GM12878 (cell line): ENCODE measurements at regions not wholly inside any gene's neighbourhood (a gene's known extent, or its start where the extent isn't known, plus 50 kb on each side); places are given as distances from the start of the nearest gene placed in this dataset.

Experiments
- ATAC-seq: fragments of 200-7000 bp; cut with Tn5 transposase; 3 replicates; pipeline ENCODE4 v1.9.1; 2020; ENCODE audit warnings: mild to moderate bottlenecking, moderate library complexity
- BruUV-seq: library from RNA; stranded (reverse); fragments of 400-500 nt; replicated peaks from 2 replicates; lab custom pipeline; 2021; lab: Mats Ljungman, UMichigan
- CTCF ChIA-PET: fragments of 300-600 bp; sonication (Branson Sonifier 250); formaldehyde crosslinking; extraction: SDS; loops from one replicate; lab custom pipeline; 2021; ENCODE audit warnings: inconsistent platforms; lab: Yijun Ruan, JAX
- POLR2A ChIA-PET: fragments of 350-600 bp; formaldehyde crosslinking; extraction: SDS; loops from one replicate; lab custom pipeline; 2021; ENCODE audit warnings: inconsistent platforms; lab: Charles Lee
- RAD21 ChIA-PET: fragments of 300-600 bp; sonication (Branson Sonifier 250); formaldehyde crosslinking; loops from one replicate; lab custom pipeline; 2023; ENCODE audit warnings: antibody characterized with exemption; ENCODE audit not compliant: unreplicated experiment; lab: Charles Lee
- SMC1A ChIA-PET: fragments of 300-600 bp; sonication (Branson Sonifier 250); formaldehyde crosslinking; loops from one replicate; lab custom pipeline; 2023; ENCODE audit not compliant: unreplicated experiment, uncharacterized antibody; lab: Charles Lee
- DNase-seq: peaks from one replicate; pipeline ENCODE4 v3.0.0-alpha.2; 2011; ENCODE audit warnings: low read depth, low spot score
- FAIRE-seq: peaks from 3 replicates; lab custom pipeline; 2011; peaks lifted over from hg19 to GRCh38; lab: Jason Lieb, UNC
- H2AFZ ChIP-seq: 2 replicates; pipeline ENCODE4 v1.6.0; 2011; ENCODE audit warnings: low read depth, low read length, control low read depth; ENCODE audit not compliant: control insufficient read depth
- H3K27ac ChIP-seq: 2 replicates; pipeline ENCODE4 v1.5.1; 2011; ENCODE audit warnings: control low read depth; ENCODE audit not compliant: control insufficient read depth, insufficient read depth
- H3K27me3 ChIP-seq, 2 experiments: replicated peaks in 1 of 2; 2 replicates each; pipeline versions ENCODE4 v1.6.0 to v1.6.1; 2011; ENCODE audit warnings: low read length in 1 of 2; ENCODE audit not compliant: control insufficient read depth in 2 of 2, insufficient read depth in 2 of 2
- H3K36me3 ChIP-seq, 2 experiments: 2 replicates each; pipeline ENCODE4 v1.5.1; 2011; ENCODE audit warnings: low read length in 1 of 2; ENCODE audit not compliant: control insufficient read depth in 2 of 2, insufficient read depth in 2 of 2
- H3K4me1 ChIP-seq: 2 replicates; pipeline ENCODE4 v1.6.1; 2011; ENCODE audit warnings: mild to moderate bottlenecking, low read length, moderate library complexity, mixed read lengths; ENCODE audit not compliant: control insufficient read depth, insufficient read depth
- H3K4me2 ChIP-seq: 2 replicates; pipeline ENCODE4 v1.6.0; 2011; ENCODE audit warnings: control low read depth; ENCODE audit not compliant: control insufficient read depth, insufficient read depth
- H3K4me3 ChIP-seq: fragments of 200-600 bp; sonication (generic); 2 replicates; pipeline ENCODE4 v1.5.1; 2016
- H3K79me2 ChIP-seq: 2 replicates; pipeline ENCODE4 v1.6.0; 2011; ENCODE audit warnings: low read length; ENCODE audit not compliant: control insufficient read depth, insufficient read depth
- H3K9ac ChIP-seq: 2 replicates; pipeline ENCODE4 v1.8.0; 2011; ENCODE audit warnings: low read length, control low read depth, mixed read lengths; ENCODE audit not compliant: control insufficient read depth, insufficient read depth
- H3K9me3 ChIP-seq: replicated peaks from 3 replicates; pipeline ENCODE4 v1.5.1; 2011; ENCODE audit warnings: mild to moderate bottlenecking, low read length; ENCODE audit not compliant: control insufficient read depth, insufficient read depth
- H4K20me1 ChIP-seq: 2 replicates; pipeline ENCODE4 v1.6.0; 2011; ENCODE audit not compliant: control insufficient read depth, insufficient read depth
- CBX3 ChIP-seq: fragments of 200-600 bp; sonication (generic); IDR thresholded peaks from 2 replicates; pipeline ENCODE4 v1.6.1; 2016; ENCODE audit warnings: low read depth, borderline replicate concordance
- CBX5 ChIP-seq: sonication (generic); IDR thresholded peaks from 2 replicates; pipeline ENCODE4 v1.6.1; 2016; ENCODE audit warnings: low read depth, moderate library complexity, mild to moderate bottlenecking, inconsistent platforms
- CHD1 ChIP-seq: IDR thresholded peaks from 2 replicates; pipeline ENCODE4 v1.6.1; 2012; ENCODE audit warnings: low read depth, low read length, improper control_type of control experiment
- CREM ChIP-seq: IDR thresholded peaks from 2 replicates; pipeline ENCODE4 v1.6.1; 2014; ENCODE audit warnings: antibody characterized with exemption, low read depth
- EED ChIP-seq: sonication (generic); IDR thresholded peaks from 2 replicates; pipeline ENCODE4 v1.6.1; 2016; ENCODE audit warnings: antibody characterized with exemption, low read depth
- IKZF2 ChIP-seq, 2 experiments: fragments of 450-650 bp; IDR thresholded peaks; 2 replicates each; pipeline ENCODE4 v1.6.1; 2017; ENCODE audit warnings: mild to moderate bottlenecking in 2 of 2, moderate library complexity in 2 of 2
- JUND ChIP-seq: IDR thresholded peaks from 2 replicates; pipeline ENCODE4 v1.6.1; 2012; ENCODE audit warnings: low read depth, mild to moderate bottlenecking, low read length, improper control_type of control experiment, moderate library complexity
- LARP7 ChIP-seq: fragments of 450-650 bp; IDR thresholded peaks from 2 replicates; pipeline ENCODE4 v1.6.1; 2017; ENCODE audit warnings: mild to moderate bottlenecking
- PAX5 ChIP-seq: IDR thresholded peaks from 2 replicates; pipeline ENCODE4 v1.6.1; 2011; ENCODE audit warnings: low read depth, low read length, borderline replicate concordance
- RBBP5 ChIP-seq: fragments of 200-600 bp; sonication (generic); conservative IDR thresholded peaks from 2 replicates; pipeline ENCODE4 v1.6.1; 2016
- SREBF1 ChIP-seq: IDR thresholded peaks from 2 replicates; pipeline ENCODE4 v1.6.1; 2012; ENCODE audit warnings: mild to moderate bottlenecking, low read length
- SREBF2 ChIP-seq: IDR thresholded peaks from 2 replicates; pipeline ENCODE4 v1.6.1; 2012; ENCODE audit warnings: mild to moderate bottlenecking, low read length
- STAT1 ChIP-seq: fragments of 450-650 bp; conservative IDR thresholded peaks from 2 replicates; pipeline ENCODE4 v1.6.1; 2014; ENCODE audit warnings: antibody characterized with exemption, mild to moderate bottlenecking
- YBX1 ChIP-seq: fragments of 450-650 bp; IDR thresholded peaks from 2 replicates; pipeline ENCODE4 v1.6.1; 2016; ENCODE audit warnings: antibody characterized with exemption
- ZNF207 ChIP-seq: fragments of 450-650 bp; IDR thresholded peaks from 2 replicates; pipeline ENCODE4 v1.6.1; 2014; ENCODE audit warnings: antibody characterized with exemption, mild to moderate bottlenecking, borderline replicate concordance
- WGBS: methylation state at CpG from one replicate; pipeline ENCODE4 v1.1.6; 2016; ENCODE audit warnings: low lambda C conversion rate; ENCODE audit not compliant: insufficient replicate concordance, insufficient coverage; ENCODE audit errors: missing lambda C conversion rate; 5-methylcytosine and 5-hydroxymethylcytosine counted together
- in situ Hi-C: fragments of 300-500 bp; cut with MboI; formaldehyde crosslinking; loops from 9 replicates; pipeline ENCODE4 v1.14.3; 2018; ENCODE audit warnings: mixed read lengths
- intact Hi-C: fragments of 100-400 bp; cut with micrococcal nuclease; formaldehyde crosslinking; loops from one replicate; pipeline ENCODE4 v1.14.2; 2022; ENCODE audit not compliant: unreplicated experiment
- TF ChIP-seq, protein P1 (sequence below): IDR thresholded peaks from 2 replicates; pipeline ENCODE4 v1.6.1; 2011; ENCODE audit warnings: low read depth, low read length, improper control_type of control experiment, borderline replicate concordance
- TF ChIP-seq, protein P2 (sequence below): fragments of 450-650 bp; IDR thresholded peaks from 2 replicates; pipeline ENCODE4 v1.6.1; 2017; ENCODE audit warnings: mild to moderate bottlenecking, moderate library complexity
- TF ChIP-seq, protein P3 (sequence below): fragments of 450-650 bp; IDR thresholded peaks from 2 replicates; pipeline ENCODE4 v1.6.1; 2017; ENCODE audit warnings: borderline replicate concordance

DNA sequence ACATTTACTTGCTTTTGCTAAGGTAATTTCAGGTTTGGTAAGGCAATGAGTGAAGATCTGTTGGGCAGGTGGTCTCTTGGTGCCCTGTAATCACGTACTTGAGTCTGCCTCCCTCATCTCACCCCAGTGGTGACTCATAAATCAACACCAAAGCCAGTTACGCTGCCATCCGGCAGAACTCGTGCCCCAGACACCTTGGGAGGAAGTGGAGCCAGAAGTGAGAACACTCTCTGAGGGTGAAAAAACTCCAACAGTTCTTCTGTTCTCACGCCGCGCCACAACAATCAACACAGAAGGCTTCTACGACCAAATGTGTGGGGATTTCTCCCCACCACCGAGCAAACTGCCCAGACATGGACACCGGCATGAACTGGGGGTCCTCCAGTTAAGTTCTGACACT, 206.2 kb downstream of the ARL4C start:
- peaks cover 39% of the 10 kb centered on the region for H3K4me1 ChIP-seq
- no peaks in the 10 kb centered on the region for H3K79me2 ChIP-seq
- H2AFZ ChIP-seq: no peak overlapping the region; the same call in 1 of the 2 replicates
- H4K20me1 ChIP-seq: no peaks in the 10 kb centered on the region
- no TSS peak for BruUV-seq
- ChIA-PET CTCF (interaction anchor here (0.7 to 5.3 kb wide), 4 partner anchors 205 to 255 kb away, joined by 3 to 22 read pairs (median 6); no protein-coding TSS in a partner anchor), SMC1A (interaction anchor here (1.0 to 2.3 kb wide), 3 partner anchors 13 to 193 kb away, joined by 3 to 9 read pairs (median 5); no protein-coding TSS in a partner anchor), POLR2A (no interaction called here), RAD21 (interaction anchor here (1.0 kb wide), 1 partner anchor 18 kb away, joined by 3 read pairs; no protein-coding TSS in a partner anchor)
- H3K27ac ChIP-seq: peak overlapping the region; percentile 77
- FAIRE-seq (peak; percentile 59), ATAC-seq (peak; percentile 75), DNase-seq (peak; percentile 76)
- H3K9ac ChIP-seq: 0 out of 2 replicates have a peak overlapping the region, but pooled peaks have one; percentile 8
- no peaks in the 10 kb centered on the region; the same call in 2 of the 3 replicates for H3K9me3 ChIP-seq
- H3K4me3 ChIP-seq: no peak overlapping the region
- H3K27me3 ChIP-seq: no peaks in the 10 kb centered on the region
- no peaks in the 10 kb centered on the region for H3K36me3 ChIP-seq
- intact Hi-C loops: loop anchor here (5.0 kb wide), 2 partner anchors 102 to 157 kb away; no protein-coding TSS in a partner anchor
- H3K4me2 ChIP-seq: peak overlapping the region; percentile 41
- in situ Hi-C loops: no loop called here
- WGBS: under 1% methylated on average over 10 of the region's 10 CpGs
- TF ChIP-seq SREBF1 (no peak), CREM (no peak), EED (no peak), YBX1 (no peak), LARP7 (no peak), CHD1 (no peak), SREBF2 (no peak), STAT1 (no peak), RBBP5 (no peak), ZNF207 (no peak), JUND (no peak; the same call in 1 of the 2 replicates), CBX5 (no peak), IKZF2 (IDR thresholded peaks at IDR 0.05) (peak; percentile 72 to 75), PAX5 (peak; percentile 72; the same call in 1 of the 2 replicates), CBX3 (no peak)
- TF ChIP-seq, protein P1, sequence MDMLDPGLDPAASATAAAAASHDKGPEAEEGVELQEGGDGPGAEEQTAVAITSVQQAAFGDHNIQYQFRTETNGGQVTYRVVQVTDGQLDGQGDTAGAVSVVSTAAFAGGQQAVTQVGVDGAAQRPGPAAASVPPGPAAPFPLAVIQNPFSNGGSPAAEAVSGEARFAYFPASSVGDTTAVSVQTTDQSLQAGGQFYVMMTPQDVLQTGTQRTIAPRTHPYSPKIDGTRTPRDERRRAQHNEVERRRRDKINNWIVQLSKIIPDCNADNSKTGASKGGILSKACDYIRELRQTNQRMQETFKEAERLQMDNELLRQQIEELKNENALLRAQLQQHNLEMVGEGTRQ: no peak
- TF ChIP-seq, protein P2, sequence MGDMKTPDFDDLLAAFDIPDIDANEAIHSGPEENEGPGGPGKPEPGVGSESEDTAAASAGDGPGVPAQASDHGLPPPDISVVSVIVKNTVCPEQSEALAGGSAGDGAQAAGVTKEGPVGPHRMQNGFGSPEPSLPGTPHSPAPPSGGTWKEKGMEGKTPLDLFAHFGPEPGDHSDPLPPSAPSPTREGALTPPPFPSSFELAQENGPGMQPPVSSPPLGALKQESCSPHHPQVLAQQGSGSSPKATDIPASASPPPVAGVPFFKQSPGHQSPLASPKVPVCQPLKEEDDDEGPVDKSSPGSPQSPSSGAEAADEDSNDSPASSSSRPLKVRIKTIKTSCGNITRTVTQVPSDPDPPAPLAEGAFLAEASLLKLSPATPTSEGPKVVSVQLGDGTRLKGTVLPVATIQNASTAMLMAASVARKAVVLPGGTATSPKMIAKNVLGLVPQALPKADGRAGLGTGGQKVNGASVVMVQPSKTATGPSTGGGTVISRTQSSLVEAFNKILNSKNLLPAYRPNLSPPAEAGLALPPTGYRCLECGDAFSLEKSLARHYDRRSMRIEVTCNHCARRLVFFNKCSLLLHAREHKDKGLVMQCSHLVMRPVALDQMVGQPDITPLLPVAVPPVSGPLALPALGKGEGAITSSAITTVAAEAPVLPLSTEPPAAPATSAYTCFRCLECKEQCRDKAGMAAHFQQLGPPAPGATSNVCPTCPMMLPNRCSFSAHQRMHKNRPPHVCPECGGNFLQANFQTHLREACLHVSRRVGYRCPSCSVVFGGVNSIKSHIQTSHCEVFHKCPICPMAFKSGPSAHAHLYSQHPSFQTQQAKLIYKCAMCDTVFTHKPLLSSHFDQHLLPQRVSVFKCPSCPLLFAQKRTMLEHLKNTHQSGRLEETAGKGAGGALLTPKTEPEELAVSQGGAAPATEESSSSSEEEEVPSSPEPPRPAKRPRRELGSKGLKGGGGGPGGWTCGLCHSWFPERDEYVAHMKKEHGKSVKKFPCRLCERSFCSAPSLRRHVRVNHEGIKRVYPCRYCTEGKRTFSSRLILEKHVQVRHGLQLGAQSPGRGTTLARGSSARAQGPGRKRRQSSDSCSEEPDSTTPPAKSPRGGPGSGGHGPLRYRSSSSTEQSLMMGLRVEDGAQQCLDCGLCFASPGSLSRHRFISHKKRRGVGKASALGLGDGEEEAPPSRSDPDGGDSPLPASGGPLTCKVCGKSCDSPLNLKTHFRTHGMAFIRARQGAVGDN: peak; percentile 78
- TF ChIP-seq, protein P3, sequence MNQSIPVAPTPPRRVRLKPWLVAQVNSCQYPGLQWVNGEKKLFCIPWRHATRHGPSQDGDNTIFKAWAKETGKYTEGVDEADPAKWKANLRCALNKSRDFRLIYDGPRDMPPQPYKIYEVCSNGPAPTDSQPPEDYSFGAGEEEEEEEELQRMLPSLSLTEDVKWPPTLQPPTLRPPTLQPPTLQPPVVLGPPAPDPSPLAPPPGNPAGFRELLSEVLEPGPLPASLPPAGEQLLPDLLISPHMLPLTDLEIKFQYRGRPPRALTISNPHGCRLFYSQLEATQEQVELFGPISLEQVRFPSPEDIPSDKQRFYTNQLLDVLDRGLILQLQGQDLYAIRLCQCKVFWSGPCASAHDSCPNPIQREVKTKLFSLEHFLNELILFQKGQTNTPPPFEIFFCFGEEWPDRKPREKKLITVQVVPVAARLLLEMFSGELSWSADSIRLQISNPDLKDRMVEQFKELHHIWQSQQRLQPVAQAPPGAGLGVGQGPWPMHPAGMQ: no peak
